ENCODE measurements at regions not wholly inside any gene's neighbourhood (a gene's known extent, or its start where the extent isn't known, plus 50 kb on each side); places are given as distances from the start of the nearest gene placed in this dataset.

GRCh38 chr10:11387551-11388222 lies 223.8 kb downstream of the USP6NL start:
- H3K9me3 ChIP-seq (ENCODE audit: low read depth): no peaks in the 10 kb centered on the region
- H2AFZ ChIP-seq: no peak overlapping the region
- H3K36me3 ChIP-seq (ENCODE audit: low read depth): no peaks in the 10 kb centered on the region
- H3K79me2 ChIP-seq (ENCODE audit: insufficient read depth): no peaks in the 10 kb centered on the region
- H3F3A ChIP-seq (ENCODE audit: insufficient read depth): no peaks in the 10 kb centered on the region
- H3K4me3 ChIP-seq: no peak overlapping the region
- TF ChIP-seq EZH2 (IDR thresholded peaks at IDR 0.05; ENCODE audit: insufficient read depth, poor library complexity, severe bottlenecking) (no peak), EZH2phosphoT487 (IDR thresholded peaks at IDR 0.05; ENCODE audit: insufficient read depth, low read depth) (no peak)
- in situ Hi-C loops (cut with MboI): no loop called here
- H3K9ac ChIP-seq: no peak overlapping the region
- no peaks in the 10 kb centered on the region for H3K4me1 ChIP-seq (ENCODE audit: insufficient read depth)
- no peaks in the 10 kb centered on the region for H4K20me1 ChIP-seq (ENCODE audit: insufficient read depth)
- DNase-seq: peak; percentile 13
- H3K4me2 ChIP-seq (ENCODE audit: unreplicated experiment): no peak overlapping the region
- 35 to 42% methylated on average over 10 of the region's 10 CpGs for WGBS, 2 experiments (ENCODE audit: low coverage in 1 of 2, low lambda C conversion rate in 2 of 2, missing lambda C conversion rate in 2 of 2)
- no peaks in the 10 kb centered on the region for H3K27me3 ChIP-seq (replicated peaks; ENCODE audit: insufficient read depth)
- H3K27ac ChIP-seq: no peak overlapping the region
- no peaks in the 10 kb centered on the region for H3K9me2 ChIP-seq (ENCODE audit: insufficient read depth)

GRCh38 chr10:11387044-11387443 lies 224.4 kb downstream of the USP6NL start:
- TF ChIP-seq EZH2 (IDR thresholded peaks at IDR 0.05; ENCODE audit: insufficient read depth, poor library complexity, severe bottlenecking) (no peak), EZH2phosphoT487 (IDR thresholded peaks at IDR 0.05; ENCODE audit: insufficient read depth, low read depth) (no peak)
- Histone ChIP-seq H3K4me1 (ENCODE audit: insufficient read depth) (no peaks in the 10 kb centered on the region), H2AFZ (no peak overlapping the region), H3K27me3 (replicated peaks; ENCODE audit: insufficient read depth) (no peaks in the 10 kb centered on the region), H4K20me1 (ENCODE audit: insufficient read depth) (no peaks in the 10 kb centered on the region), H3K9me2 (ENCODE audit: insufficient read depth) (no peaks in the 10 kb centered on the region), H3K36me3 (ENCODE audit: low read depth) (no peaks in the 10 kb centered on the region), H3K79me2 (ENCODE audit: insufficient read depth) (no peaks in the 10 kb centered on the region), H3K4me2 (ENCODE audit: unreplicated experiment) (no peak overlapping the region), H3K4me3 (no peak overlapping the region), H3K9me3 (ENCODE audit: low read depth) (no peaks in the 10 kb centered on the region), H3F3A (ENCODE audit: insufficient read depth) (no peaks in the 10 kb centered on the region), H3K9ac (no peak overlapping the region), H3K27ac (no peak overlapping the region)
- in situ Hi-C loops (cut with MboI): no loop called here
- WGBS, 2 experiments (ENCODE audit: low coverage in 1 of 2, low lambda C conversion rate in 2 of 2, missing lambda C conversion rate in 2 of 2): 39 to 42% methylated on average over 9 of the region's 9 CpGs
- DNase-seq: no peak
